NCI-H2107 treated with DMSO at 0.1 percent for 48 hours (cell line): ENCODE measurements at regions not wholly inside any gene's neighbourhood (a gene's known extent, or its start where the extent isn't known, plus 50 kb on each side); places are given as distances from the start of the nearest gene placed in this dataset.

Experiments used
- DNase-seq: peaks from one replicate; lab custom pipeline; 2025; ENCODE audit not compliant: unreplicated experiment; lab: John Stamatoyannopoulos, UW

GRCh38 chr2:217026569-217026968 lies 166.7 kb upstream of the TNP1 start:
- DNase-seq, result no peak

GRCh38 chr2:217026161-217026560 lies 166.3 kb upstream of the TNP1 start:
- DNase-seq, result no peak

GRCh38 chr2:217023611-217024010 lies 163.7 kb upstream of the TNP1 start:
- no peak for DNase-seq

GRCh38 chr2:217017456-217018252 lies 157.8 kb upstream of the TNP1 start:
- DNase-seq, result no peak

GRCh38 chr2:217016796-217017419 lies 157.0 kb upstream of the TNP1 start:
- no peak for DNase-seq

- no peak for DNase-seq
These were observed 154.7 kb upstream of the TNP1 start for GRCh38 chr2:217014328-217015105.

- DNase-seq, result no peak
These were observed 154.1 kb upstream of the TNP1 start for GRCh38 chr2:217013926-217014325.

GRCh38 chr2:217011576-217011975 lies 151.7 kb upstream of the TNP1 start:
- no peak for DNase-seq

GRCh38 chr2:217010173-217010572 lies 150.3 kb upstream of the TNP1 start:
- peak; percentile 15 for DNase-seq

- DNase-seq, result no peak
These were observed 148.9 kb upstream of the TNP1 start for GRCh38 chr2:217008794-217009193.

- DNase-seq, result no peak
These were observed 146.4 kb upstream of the TNP1 start for GRCh38 chr2:217006217-217006616.

- no peak for DNase-seq
These were observed 144.8 kb upstream of the TNP1 start for GRCh38 chr2:217004656-217005055.

- no peak for DNase-seq
These were observed 141.9 kb upstream of the TNP1 start for GRCh38 chr2:217001740-217002139.

GRCh38 chr2:217000406-217000805 lies 140.5 kb upstream of the TNP1 start:
- DNase-seq, result no peak

- no peak for DNase-seq
These were observed 136.5 kb upstream of the TNP1 start for GRCh38 chr2:216996279-216996845.

- no peak for DNase-seq
These were observed 134.5 kb upstream of the TNP1 start for GRCh38 chr2:216994353-216994854.

GRCh38 chr2:216992056-216992675 lies 132.3 kb upstream of the TNP1 start:
- DNase-seq, result no peak

GRCh38 chr2:216991563-216991962 lies 131.7 kb upstream of the TNP1 start:
- no peak for DNase-seq

GRCh38 chr2:216989340-216990129 lies 129.7 kb upstream of the TNP1 start:
- DNase-seq, result no peak

GRCh38 chr2:216987252-216987821 lies 127.5 kb upstream of the TNP1 start:
- DNase-seq, result no peak
